Duodenal mucosa (tissue), 2 donors: ENCODE measurements at regions not wholly inside any gene's neighbourhood (a gene's known extent, or its start where the extent isn't known, plus 50 kb on each side); places are given as distances from the start of the nearest gene placed in this dataset.

Experiments
- H3K27ac ChIP-seq: one replicate; pipeline ENCODE4 v1.7.0; 2013; ENCODE audit warnings: low read depth, low read length
- H3K27me3 ChIP-seq, 2 donors: one replicate each; pipeline ENCODE4 v1.7.0; 2013; ENCODE audit warnings: low read length in 2 of 2, control low read depth in 1 of 2; ENCODE audit not compliant: insufficient read depth in 2 of 2, control insufficient read depth in 1 of 2
- H3K36me3 ChIP-seq, 2 donors: one replicate each; pipeline ENCODE4 v1.7.0; 2013; ENCODE audit warnings: low read length in 2 of 2, control low read depth in 1 of 2; ENCODE audit not compliant: insufficient read depth in 2 of 2, control insufficient read depth in 1 of 2
- H3K4me1 ChIP-seq, 2 donors: one replicate each; pipeline ENCODE4 v1.7.0; 2013; ENCODE audit warnings: low read length in 2 of 2, control low read depth in 1 of 2; ENCODE audit not compliant: insufficient read depth in 2 of 2, control insufficient read depth in 1 of 2
- H3K4me3 ChIP-seq, 2 donors: one replicate each; pipeline ENCODE4 v1.7.0; 2013; ENCODE audit warnings: low read length in 2 of 2, low read depth in 1 of 2
- H3K9ac ChIP-seq, 2 donors: one replicate each; pipeline ENCODE4 v1.7.0; 2013; ENCODE audit warnings: low read length in 2 of 2, low read depth in 1 of 2
- H3K9me3 ChIP-seq, 2 donors: one replicate each; pipeline ENCODE4 v1.7.0; 2013; ENCODE audit warnings: low read length in 2 of 2, control low read depth in 1 of 2; ENCODE audit not compliant: control insufficient read depth in 1 of 2

- Histone ChIP-seq H3K9me3 (no peaks in the 10 kb centered on the region), H3K27me3 (no peaks in the 10 kb centered on the region), H3K4me1 (no peaks in the 10 kb centered on the region), H3K27ac (no peak overlapping the region), H3K4me3 (no peak overlapping the region), H3K36me3 (no peaks in the 10 kb centered on the region), H3K9ac (no peak overlapping the region)
Observed at GRCh38 chr5:167861129-167861927, 430.1 kb upstream of the WWC1 start.

- H3K4me1 ChIP-seq = no peaks in the 10 kb centered on the region
- H3K27me3 ChIP-seq = no peaks in the 10 kb centered on the region
- H3K36me3 ChIP-seq = no peaks in the 10 kb centered on the region
- no peak overlapping the region for H3K27ac ChIP-seq
- no peak overlapping the region for H3K4me3 ChIP-seq
- H3K9ac ChIP-seq = no peak overlapping the region
- no peaks in the 10 kb centered on the region for H3K9me3 ChIP-seq
Observed at GRCh38 chr5:167861928-167862426, 429.5 kb upstream of the WWC1 start.

- H3K27ac ChIP-seq = no peak overlapping the region
- H3K4me3 ChIP-seq = no peak overlapping the region
- H3K4me1 ChIP-seq = no peaks in the 10 kb centered on the region
- no peaks in the 10 kb centered on the region for H3K36me3 ChIP-seq
- H3K9me3 ChIP-seq = no peaks in the 10 kb centered on the region
- H3K9ac ChIP-seq = no peak overlapping the region
- no peaks in the 10 kb centered on the region for H3K27me3 ChIP-seq
Observed at GRCh38 chr5:167863883-167864282, 427.6 kb upstream of the WWC1 start.

- H3K36me3 ChIP-seq = no peaks in the 10 kb centered on the region
- no peak overlapping the region for H3K27ac ChIP-seq
- H3K4me1 ChIP-seq = no peaks in the 10 kb centered on the region
- no peak overlapping the region for H3K9ac ChIP-seq
- no peak overlapping the region for H3K4me3 ChIP-seq
- H3K9me3 ChIP-seq = no peaks in the 10 kb centered on the region
- H3K27me3 ChIP-seq = no peaks in the 10 kb centered on the region
Observed at GRCh38 chr5:167864801-167865200, 426.6 kb upstream of the WWC1 start.

- Histone ChIP-seq H3K27me3 (no peaks in the 10 kb centered on the region), H3K36me3 (no peaks in the 10 kb centered on the region), H3K9me3 (no peaks in the 10 kb centered on the region), H3K9ac (no peak overlapping the region), H3K4me1 (no peaks in the 10 kb centered on the region), H3K4me3 (no peak overlapping the region), H3K27ac (no peak overlapping the region)
Observed at GRCh38 chr5:167866797-167867196, 424.6 kb upstream of the WWC1 start.

- Histone ChIP-seq H3K27me3 (no peaks in the 10 kb centered on the region), H3K4me3 (no peak overlapping the region), H3K4me1 (no peaks in the 10 kb centered on the region), H3K9me3 (no peaks in the 10 kb centered on the region), H3K27ac (no peak overlapping the region), H3K36me3 (no peaks in the 10 kb centered on the region), H3K9ac (no peak overlapping the region)
Observed at GRCh38 chr5:167867281-167867680, 424.2 kb upstream of the WWC1 start.

- H3K27ac ChIP-seq = no peak overlapping the region
- H3K27me3 ChIP-seq = no peaks in the 10 kb centered on the region
- H3K9me3 ChIP-seq = no peaks in the 10 kb centered on the region
- H3K4me1 ChIP-seq = no peaks in the 10 kb centered on the region
- H3K9ac ChIP-seq = no peak overlapping the region
- no peaks in the 10 kb centered on the region for H3K36me3 ChIP-seq
- no peak overlapping the region for H3K4me3 ChIP-seq
Observed at GRCh38 chr5:167869125-167869524, 422.3 kb upstream of the WWC1 start.

GRCh38 chr5:167870055-167870454, 421.4 kb upstream of the WWC1 start:
- H3K27ac ChIP-seq = no peak overlapping the region
- no peaks in the 10 kb centered on the region for H3K4me1 ChIP-seq

GRCh38 chr5:167871091-167871490, 420.4 kb upstream of the WWC1 start:
- H3K9ac ChIP-seq = no peak overlapping the region
- H3K4me1 ChIP-seq = no peaks in the 10 kb centered on the region
- H3K36me3 ChIP-seq = no peaks in the 10 kb centered on the region
- H3K27me3 ChIP-seq = no peaks in the 10 kb centered on the region
- no peak overlapping the region for H3K27ac ChIP-seq
- H3K9me3 ChIP-seq = no peaks in the 10 kb centered on the region
- no peak overlapping the region for H3K4me3 ChIP-seq

More at GRCh38 chr5:167870055-167870454, 421.4 kb upstream of the WWC1 start:
- Histone ChIP-seq H3K9me3 (no peaks in the 10 kb centered on the region), H3K9ac (no peak overlapping the region), H3K36me3 (no peaks in the 10 kb centered on the region), H3K4me3 (no peak overlapping the region), H3K27me3 (no peaks in the 10 kb centered on the region)

GRCh38 chr5:167872791-167873190, 418.7 kb upstream of the WWC1 start:
- no peaks in the 10 kb centered on the region for H3K36me3 ChIP-seq
- no peak overlapping the region for H3K27ac ChIP-seq
- H3K4me1 ChIP-seq = no peaks in the 10 kb centered on the region
- H3K27me3 ChIP-seq = no peaks in the 10 kb centered on the region
- no peak overlapping the region for H3K4me3 ChIP-seq
- H3K9me3 ChIP-seq = no peaks in the 10 kb centered on the region
- H3K9ac ChIP-seq = no peak overlapping the region
